ENCODE measurements at regions not wholly inside any gene's neighbourhood (a gene's known extent, or its start where the extent isn't known, plus 50 kb on each side); places are given as distances from the start of the nearest gene placed in this dataset.

- Histone ChIP-seq H3K27ac (ENCODE audit: extremely low read depth, low read depth, low read length) (peak overlapping the region; percentile 42; the same call in 2 of the 3 replicates), H4K20me1 (replicated peaks; ENCODE audit: control insufficient read depth, insufficient read depth, low read length) (no peaks in the 10 kb centered on the region), H3K27me3 (ENCODE audit: control insufficient read depth in 2 of 2, insufficient read depth in 2 of 2, low read length in 2 of 2) (no peaks in the 10 kb centered on the region), H3K9ac (ENCODE audit: insufficient read depth in 1 of 2, low read depth in 2 of 2, low read length in 2 of 2) (peak overlapping the region; percentile 27 to 81; a peak in 3 of 4 replicates), H3K4me3 (no peak overlapping the region), H3K4me1 (replicated peaks in 1 of 2; ENCODE audit: control insufficient read depth in 2 of 2, insufficient read depth in 2 of 2, low read length in 2 of 2) (peaks cover 32 to 53% of the 10 kb centered on the region in 2 experiments), H3K9me1 (ENCODE audit: control insufficient read depth, insufficient read depth, low read length) (no peaks in the 10 kb centered on the region), H3K9me3 (replicated peaks; ENCODE audit: control insufficient read depth, insufficient read depth, low read depth, low read length) (no peaks in the 10 kb centered on the region), H3K36me3 (ENCODE audit: control insufficient read depth, insufficient read depth, low read length) (no peaks in the 10 kb centered on the region), H3K79me2 (ENCODE audit: control insufficient read depth, insufficient read depth, low read length) (no peaks in the 10 kb centered on the region), H3K4me2 (ENCODE audit: insufficient read depth, low read length) (peak overlapping the region; percentile 40; the same call in 1 of the 2 replicates), H2AFZ (ENCODE audit: low read depth, low read length) (peak overlapping the region; percentile 77)
- DNase-seq (ENCODE audit: extremely low read depth in 1 of 4, low spot score in 3 of 4) = peak; percentile 79 to 94 (median 90)
- peak; percentile 79 for FAIRE-seq
- in situ Hi-C loops (cut with MboI) (no loop called here), intact Hi-C loops (cut with micrococcal nuclease) (loop anchor here (2.0 kb wide), 1 partner anchor 61 kb away; no protein-coding TSS in a partner anchor)
- WGBS (ENCODE audit: insufficient coverage, low coverage, missing lambda C conversion rate) = 43% methylated on average over 13 of the region's 13 CpGs
- peak; percentile 68 for ATAC-seq
- ChIA-PET CTCF (ENCODE audit: low intra/inter-chr PET ratio) (no interaction called here), POLR2A (interaction anchor here (0.7 to 1.2 kb wide), 3 partner anchors 8 to 145 kb away, joined by 3 to 4 read pairs (median 3); no protein-coding TSS in a partner anchor)
- BruUV-seq (replicated peaks) = no TSS peak
- no peak for TF ChIP-seq ZNF77 (CRISPR knock-in tag; IDR thresholded peaks at IDR 0.05)
- no peak for TF ChIP-seq DLX4 (CRISPR knock-in tag; IDR thresholded peaks at IDR 0.05)
- TF ChIP-seq ZNF175 (CRISPR knock-in tag; IDR thresholded peaks at IDR 0.05; ENCODE audit: low read depth) = 0 out of 2 replicates have a peak, but pooled peaks have one; percentile 45
- TF ChIP-seq ZNF274 (IDR thresholded peaks at IDR 0.05; ENCODE audit: borderline replicate concordance, low read depth, low read length) = no peak
- TF ChIP-seq RNF219 (CRISPR knock-in tag; IDR thresholded peaks at IDR 0.05) = no peak
- no peak for TF ChIP-seq WHSC1 (IDR thresholded peaks at IDR 0.05; ENCODE audit: low read length)
- TF ChIP-seq, protein P1, sequence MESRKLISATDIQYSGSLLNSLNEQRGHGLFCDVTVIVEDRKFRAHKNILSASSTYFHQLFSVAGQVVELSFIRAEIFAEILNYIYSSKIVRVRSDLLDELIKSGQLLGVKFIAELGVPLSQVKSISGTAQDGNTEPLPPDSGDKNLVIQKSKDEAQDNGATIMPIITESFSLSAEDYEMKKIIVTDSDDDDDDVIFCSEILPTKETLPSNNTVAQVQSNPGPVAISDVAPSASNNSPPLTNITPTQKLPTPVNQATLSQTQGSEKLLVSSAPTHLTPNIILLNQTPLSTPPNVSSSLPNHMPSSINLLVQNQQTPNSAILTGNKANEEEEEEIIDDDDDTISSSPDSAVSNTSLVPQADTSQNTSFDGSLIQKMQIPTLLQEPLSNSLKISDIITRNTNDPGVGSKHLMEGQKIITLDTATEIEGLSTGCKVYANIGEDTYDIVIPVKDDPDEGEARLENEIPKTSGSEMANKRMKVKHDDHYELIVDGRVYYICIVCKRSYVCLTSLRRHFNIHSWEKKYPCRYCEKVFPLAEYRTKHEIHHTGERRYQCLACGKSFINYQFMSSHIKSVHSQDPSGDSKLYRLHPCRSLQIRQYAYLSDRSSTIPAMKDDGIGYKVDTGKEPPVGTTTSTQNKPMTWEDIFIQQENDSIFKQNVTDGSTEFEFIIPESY (CRISPR knock-in tag; IDR thresholded peaks at IDR 0.05) = peak; percentile 36; the same call in 1 of the 2 replicates
- TF ChIP-seq ZNF449 (CRISPR knock-in tag; IDR thresholded peaks at IDR 0.05) = no peak
- no peak for TF ChIP-seq FIP1L1 (IDR thresholded peaks at IDR 0.05; ENCODE audit: low read depth, low read length, poor library complexity, severe bottlenecking)
- TF ChIP-seq ATF6 (CRISPR knock-in tag; IDR thresholded peaks at IDR 0.05) = no peak
- peak; percentile 52; the same call in 1 of the 2 replicates for TF ChIP-seq MAFG (tag; conservative IDR thresholded peaks at IDR 0.05)
- TF ChIP-seq RBM39 (optimal IDR thresholded peaks at IDR 0.05; ENCODE audit: low read depth, low read length) = no peak
These were observed 59.7 kb upstream of the SNX9 start for GRCh38 chr6:157763129-157763903.

Data from K562 (cell line).